HepG2 (cell line): ENCODE measurements at regions not wholly inside any gene's neighbourhood (a gene's known extent, or its start where the extent isn't known, plus 50 kb on each side); places are given as distances from the start of the nearest gene placed in this dataset.
"Not testable (repeated sequence)": the region's sequence is repeated elsewhere in the genome, so short reads cannot be mapped to it uniquely, and the experiment has no call there.

ENCODE experiments used
- ATAC-seq: fragments of 200-7000 bp; cut with Tn5 transposase; 3 replicates; pipeline ENCODE4 v1.9.1; 2020; ENCODE audit warnings: mild to moderate bottlenecking, moderate library complexity
- BruUV-seq: library from RNA; stranded (reverse); fragments of 400-500 nt; replicated peaks from 2 replicates; lab custom pipeline; 2021; lab: Mats Ljungman, UMichigan
- CTCF ChIA-PET: fragments of 300-600 bp; formaldehyde crosslinking; extraction: SDS; loops from one replicate; lab custom pipeline; 2021; ENCODE audit warnings: low total read pairs, inconsistent platforms, low intra/inter-chr PET ratio; lab: Yijun Ruan, JAX
- POLR2A ChIA-PET: fragments of 350-600 bp; sonication (Branson Sonifier 250); formaldehyde crosslinking; loops from one replicate; lab custom pipeline; 2020; ENCODE audit warnings: antibody characterized with exemption, inconsistent platforms; lab: Yijun Ruan, JAX
- DNase-seq: peaks from one replicate; pipeline ENCODE4 v3.0.0-alpha.2; 2015; ENCODE audit warnings: low spot score
- FAIRE-seq: peaks from 3 replicates; lab custom pipeline; 2011; peaks lifted over from hg19 to GRCh38; lab: Jason Lieb, UNC
- H2AFZ ChIP-seq: one replicate; pipeline ENCODE4 v1.6.1; 2011; ENCODE audit warnings: low read length, inconsistent platforms
- H3K27ac ChIP-seq: fragments of 300-600 bp; 3 replicates; pipeline ENCODE4 v1.8.0; 2011; ENCODE audit warnings: mixed run types, mild to moderate bottlenecking, mixed read lengths, low read length, inconsistent platforms; ENCODE audit not compliant: insufficient read depth; ENCODE audit errors: extremely low read length
- H3K27me3 ChIP-seq, 2 experiments: fragments of 200-600 bp in 1 of 2; 2 replicates in 1 of 2; 3 replicates in 1 of 2; pipeline versions ENCODE4 v1.6.0 to v1.8.0; 2011; ENCODE audit warnings: low read length in 2 of 2, mild to moderate bottlenecking in 2 of 2, moderate library complexity in 2 of 2, inconsistent platforms in 1 of 2; ENCODE audit not compliant: insufficient read depth in 2 of 2, control insufficient read depth in 1 of 2
- H3K36me3 ChIP-seq, 2 experiments: fragments of 200-600 bp in 1 of 2; replicated peaks in 1 of 2; 2 replicates in 1 of 2; 3 replicates in 1 of 2; pipeline versions ENCODE4 v1.5.1 to v1.8.0; 2011; ENCODE audit warnings: low read length in 2 of 2, inconsistent platforms in 1 of 2; ENCODE audit not compliant: insufficient read depth in 2 of 2, control insufficient read depth in 1 of 2
- H3K4me1 ChIP-seq: 2 replicates; pipeline ENCODE4 v1.5.1; 2012; ENCODE audit warnings: low read length, inconsistent platforms; ENCODE audit not compliant: insufficient read depth
- H3K4me2 ChIP-seq: 2 replicates; pipeline ENCODE4 v1.6.0; 2011; ENCODE audit warnings: low read depth, low read length, inconsistent platforms
- H3K4me3 ChIP-seq, 3 experiments: fragments of 200-600 bp in 1 of 3; sonication (generic), shearing (Covaris generic) in 1 of 3; replicated peaks in 1 of 3; 2 replicates each; pipeline ENCODE4 v1.5.1; 2011 to 2016; ENCODE audit warnings: low read length in 3 of 3, inconsistent platforms in 2 of 3, low read depth in 2 of 3, mild to moderate bottlenecking in 2 of 3, control low read depth in 1 of 3, mixed read lengths in 1 of 3; ENCODE audit not compliant: insufficient read depth in 1 of 3
- H3K79me2 ChIP-seq: one replicate; pipeline ENCODE4 v1.6.1; 2011; ENCODE audit warnings: low read length, inconsistent platforms; ENCODE audit not compliant: insufficient read depth
- H3K9ac ChIP-seq: 2 replicates; pipeline ENCODE4 v1.6.0; 2011; ENCODE audit warnings: mild to moderate bottlenecking, low read depth, low read length, inconsistent platforms; ENCODE audit not compliant: insufficient read depth
- H3K9me3 ChIP-seq: 2 replicates; pipeline ENCODE4 v1.5.1; 2012; ENCODE audit warnings: mild to moderate bottlenecking, low read length
- H4K20me1 ChIP-seq: 2 replicates; pipeline ENCODE4 v1.6.0; 2011; ENCODE audit warnings: inconsistent platforms, mild to moderate bottlenecking, low read length, moderate library complexity; ENCODE audit not compliant: insufficient read depth
- MED13 ChIP-seq: sonication (generic); formaldehyde crosslinking; IDR thresholded peaks from 2 replicates; pipeline ENCODE4 v1.5.0; 2020; ENCODE audit warnings: missing genetic modification reagents
- RBM22 ChIP-seq: fragments of 200-400 bp; formaldehyde crosslinking; optimal IDR thresholded peaks from 2 replicates; pipeline ENCODE3; 2017; ENCODE audit warnings: mild to moderate bottlenecking, low read length, moderate library complexity
- SIX4 ChIP-seq: sonication (generic); formaldehyde crosslinking; IDR thresholded peaks from 2 replicates; pipeline ENCODE4 v1.4.0; 2020; ENCODE audit warnings: missing genetic modification reagents
- SMARCC2 ChIP-seq: fragments of 450-650 bp; IDR thresholded peaks from 2 replicates; pipeline ENCODE4 v1.6.1; 2017; ENCODE audit warnings: antibody characterized with exemption, mild to moderate bottlenecking
- ZFP36L2 ChIP-seq: sonication (generic); formaldehyde crosslinking; IDR thresholded peaks from 2 replicates; pipeline ENCODE4 v1.4.0; 2020; ENCODE audit warnings: missing genetic modification reagents
- ZNF550 ChIP-seq: sonication (generic); formaldehyde crosslinking; IDR thresholded peaks from 2 replicates; pipeline ENCODE4 v1.4.0; 2020; ENCODE audit warnings: mild to moderate bottlenecking, missing genetic modification reagents, borderline replicate concordance
- WGBS: methylation state at CpG from one replicate; pipeline ENCODE4 v1.1.6; 2017; ENCODE audit warnings: low lambda C conversion rate; 5-methylcytosine and 5-hydroxymethylcytosine counted together
- in situ Hi-C: cut with HindIII; loops from 2 replicates; pipeline ENCODE4 v1.10.0; 2017; ENCODE audit warnings: low pct_unique_long_range_greater_than_20kb; ENCODE audit not compliant: extremely low pct_ligation_motif_present
- intact Hi-C: fragments of 100-400 bp; cut with micrococcal nuclease; formaldehyde crosslinking; loops from one replicate; pipeline ENCODE4 v1.10.0; 2022; ENCODE audit not compliant: unreplicated experiment
- TF ChIP-seq, protein P1 (sequence below): sonication (generic); formaldehyde crosslinking; IDR thresholded peaks from 2 replicates; pipeline ENCODE4 v1.4.0; 2020; ENCODE audit warnings: low read depth, missing genetic modification reagents

GRCh38 chr6:106744781-106745180 is 115.4 kb downstream of the QRSL1 start:
- Histone ChIP-seq H3K9me3 (no peaks in the 10 kb centered on the region), H3K4me2 (no peak overlapping the region), H3K4me3 (no peak overlapping the region), H3K79me2 (no peaks in the 10 kb centered on the region), H3K27ac (no peak overlapping the region)
- ATAC-seq, result no peak
- POLR2A ChIA-PET, result no interaction called here
- TF ChIP-seq SIX4 (CRISPR knock-in tag) (no peak), ZNF550 (CRISPR knock-in tag) (no peak), RBM22 (no peak), MED13 (CRISPR knock-in tag) (no peak), SMARCC2 (no peak), ZFP36L2 (CRISPR knock-in tag) (no peak)
- TF ChIP-seq, protein P1, sequence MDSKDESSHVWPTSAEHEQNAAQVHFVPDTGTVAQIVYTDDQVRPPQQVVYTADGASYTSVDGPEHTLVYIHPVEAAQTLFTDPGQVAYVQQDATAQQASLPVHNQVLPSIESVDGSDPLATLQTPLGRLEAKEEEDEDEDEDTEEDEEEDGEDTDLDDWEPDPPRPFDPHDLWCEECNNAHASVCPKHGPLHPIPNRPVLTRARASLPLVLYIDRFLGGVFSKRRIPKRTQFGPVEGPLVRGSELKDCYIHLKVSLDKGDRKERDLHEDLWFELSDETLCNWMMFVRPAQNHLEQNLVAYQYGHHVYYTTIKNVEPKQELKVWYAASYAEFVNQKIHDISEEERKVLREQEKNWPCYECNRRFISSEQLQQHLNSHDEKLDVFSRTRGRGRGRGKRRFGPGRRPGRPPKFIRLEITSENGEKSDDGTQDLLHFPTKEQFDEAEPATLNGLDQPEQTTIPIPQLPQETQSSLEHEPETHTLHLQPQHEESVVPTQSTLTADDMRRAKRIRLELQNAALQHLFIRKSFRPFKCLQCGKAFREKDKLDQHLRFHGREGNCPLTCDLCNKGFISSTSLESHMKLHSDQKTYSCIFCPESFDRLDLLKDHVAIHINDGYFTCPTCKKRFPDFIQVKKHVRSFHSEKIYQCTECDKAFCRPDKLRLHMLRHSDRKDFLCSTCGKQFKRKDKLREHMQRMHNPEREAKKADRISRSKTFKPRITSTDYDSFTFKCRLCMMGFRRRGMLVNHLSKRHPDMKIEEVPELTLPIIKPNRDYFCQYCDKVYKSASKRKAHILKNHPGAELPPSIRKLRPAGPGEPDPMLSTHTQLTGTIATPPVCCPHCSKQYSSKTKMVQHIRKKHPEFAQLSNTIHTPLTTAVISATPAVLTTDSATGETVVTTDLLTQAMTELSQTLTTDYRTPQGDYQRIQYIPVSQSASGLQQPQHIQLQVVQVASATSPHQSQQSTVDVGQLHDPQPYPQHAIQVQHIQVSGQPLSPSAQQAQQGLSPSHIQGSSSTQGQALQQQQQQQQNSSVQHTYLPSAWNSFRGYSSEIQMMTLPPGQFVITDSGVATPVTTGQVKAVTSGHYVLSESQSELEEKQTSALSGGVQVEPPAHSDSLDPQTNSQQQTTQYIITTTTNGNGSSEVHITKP (CRISPR knock-in tag), result no peak
- TF ChIP-seq, all 625 proteins: peak for 0
- H3K4me1 ChIP-seq, result peaks cover 52% of the 10 kb centered on the region
- FAIRE-seq, result no peak
- in situ Hi-C loops (no loop called here), intact Hi-C loops (no loop called here)
- H4K20me1 ChIP-seq, result no peaks in the 10 kb centered on the region
- CTCF ChIA-PET, result no interaction called here
- no peaks in the 10 kb centered on the region for H3K36me3 ChIP-seq
- no TSS peak for BruUV-seq
- H2AFZ ChIP-seq, result no peak overlapping the region
- no peak for DNase-seq
- no peak overlapping the region for H3K9ac ChIP-seq
- WGBS, result 86% methylated on average over 2 of the region's 2 CpGs
- no peaks in the 10 kb centered on the region for H3K27me3 ChIP-seq

DNA sequence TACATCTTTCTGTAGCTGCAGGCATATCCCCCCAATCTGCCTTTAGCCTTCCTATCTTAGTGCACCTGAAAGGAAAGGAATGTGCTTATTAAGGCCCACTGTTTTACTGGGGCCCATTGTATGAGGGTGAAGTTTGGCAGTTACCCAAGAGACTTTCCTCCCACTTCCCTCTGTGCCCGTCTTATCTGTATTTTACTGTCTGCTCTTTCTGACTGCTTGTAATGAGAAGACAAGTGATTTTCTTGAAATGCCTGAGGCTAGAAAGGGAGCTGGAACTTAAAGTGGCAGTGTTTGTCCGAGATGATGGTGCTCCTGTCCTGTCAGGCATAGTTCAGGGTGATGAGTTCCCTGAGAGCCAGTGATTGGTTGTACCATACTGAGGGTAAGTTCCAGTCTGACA is 114.7 kb downstream of the QRSL1 start:
- DNase-seq, H4K20me1 ChIP-seq, H3K27me3 ChIP-seq, H3K79me2 ChIP-seq, H3K9me3 ChIP-seq, CTCF ChIA-PET, H2AFZ ChIP-seq, H3K4me3 ChIP-seq, H3K4me2 ChIP-seq, H3K27ac ChIP-seq, H3K36me3 ChIP-seq, BruUV-seq, ATAC-seq, intact Hi-C loops, H3K9ac ChIP-seq, in situ Hi-C loops, FAIRE-seq: not testable (repeated sequence)
- peaks cover 50% of the 10 kb centered on the region for H3K4me1 ChIP-seq
- POLR2A ChIA-PET, result interaction anchor here (1.1 kb wide), 1 partner anchor 13 kb away, joined by 3 read pairs; no protein-coding TSS in a partner anchor
- WGBS, result 45% methylated on average over 2 of the region's 2 CpGs
